HEK293T (cell line): ENCODE measurements at regions not wholly inside any gene's neighbourhood (a gene's known extent, or its start where the extent isn't known, plus 50 kb on each side); places are given as distances from the start of the nearest gene placed in this dataset.

Experiments used
- BHLHE40 ChIP-seq: fragments of 450-650 bp; IDR thresholded peaks from 2 replicates; pipeline ENCODE4 v1.6.1; 2016; ENCODE audit warnings: mild to moderate bottlenecking, moderate library complexity, borderline replicate concordance
- FOXK2 ChIP-seq: fragments of 450-650 bp; IDR thresholded peaks from 2 replicates; pipeline ENCODE4 v1.6.1; 2016; ENCODE audit warnings: mild to moderate bottlenecking
- TARDBP ChIP-seq: fragments of 450-650 bp; IDR thresholded peaks from 2 replicates; pipeline ENCODE4 v1.6.1; 2016

- no peak for TF ChIP-seq FOXK2
- no peak for TF ChIP-seq BHLHE40
- no peak for TF ChIP-seq TARDBP
Measured at GRCh38 chr2:156706576-156706975, 270.4 kb downstream of the GPD2 start.
